ENCODE measurements at regions not wholly inside any gene's neighbourhood (a gene's known extent, or its start where the extent isn't known, plus 50 kb on each side); places are given as distances from the start of the nearest gene placed in this dataset.
"Not testable (repeated sequence)": the region's sequence is repeated elsewhere in the genome, so short reads cannot be mapped to it uniquely, and the experiment has no call there.

GRCh38 chr12:131274061-131274460 is 320.4 kb downstream of the ADGRD1 start:
- no peak for DNase-seq (ENCODE audit: low read depth, low spot score)

GRCh38 chr12:131274906-131275305 is 321.2 kb downstream of the ADGRD1 start:
- no peak for DNase-seq (ENCODE audit: low read depth, low spot score)

GRCh38 chr12:131275824-131276223 is 322.1 kb downstream of the ADGRD1 start:
- DNase-seq (ENCODE audit: low read depth, low spot score) = no peak

GRCh38 chr12:131276501-131277185 is 322.9 kb downstream of the ADGRD1 start:
- no peak for DNase-seq (ENCODE audit: low read depth, low spot score)

GRCh38 chr12:131277186-131278091 is 323.7 kb downstream of the ADGRD1 start:
- DNase-seq (ENCODE audit: low read depth, low spot score) = not testable (repeated sequence)

- not testable (repeated sequence) for DNase-seq (ENCODE audit: low read depth, low spot score)
These were observed 324.9 kb downstream of the ADGRD1 start for GRCh38 chr12:131278451-131279115.

- DNase-seq (ENCODE audit: low read depth, low spot score) = no peak
These were observed 325.7 kb downstream of the ADGRD1 start for GRCh38 chr12:131279281-131279921.

- no peak for DNase-seq (ENCODE audit: low read depth, low spot score)
These were observed 326.7 kb downstream of the ADGRD1 start for GRCh38 chr12:131280426-131280825.

GRCh38 chr12:131281016-131281415 is 327.3 kb downstream of the ADGRD1 start:
- DNase-seq (ENCODE audit: low read depth, low spot score) = no peak

GRCh38 chr12:131282292-131283080 is 328.8 kb downstream of the ADGRD1 start:
- no peak for DNase-seq (ENCODE audit: low read depth, low spot score)

GRCh38 chr12:131283191-131283861 is 329.6 kb downstream of the ADGRD1 start:
- no peak for DNase-seq (ENCODE audit: low read depth, low spot score)

GRCh38 chr12:131283862-131284825 is 330.4 kb downstream of the ADGRD1 start:
- not testable (repeated sequence) for DNase-seq (ENCODE audit: low read depth, low spot score)

- not testable (repeated sequence) for DNase-seq (ENCODE audit: low read depth, low spot score)
These were observed 331.5 kb downstream of the ADGRD1 start for GRCh38 chr12:131284954-131285904.

GRCh38 chr12:131285905-131286295 is 332.2 kb downstream of the ADGRD1 start:
- DNase-seq (ENCODE audit: low read depth, low spot score) = not testable (repeated sequence)

- not testable (repeated sequence) for DNase-seq (ENCODE audit: low read depth, low spot score)
These were observed 332.6 kb downstream of the ADGRD1 start for GRCh38 chr12:131286301-131286700.

GRCh38 chr12:131287015-131287937 is 333.6 kb downstream of the ADGRD1 start:
- DNase-seq (ENCODE audit: low read depth, low spot score) = no peak

Measured in activated CD4-positive, CD25-positive, alpha-beta regulatory T cell treated with anti-CD3 and anti-CD28 coated beads, Interleukin-2, amount 50 U/mL, for 16 hours (primary cell).